Neuronal stem cell (in vitro differentiated cells): ENCODE measurements at regions not wholly inside any gene's neighbourhood (a gene's known extent, or its start where the extent isn't known, plus 50 kb on each side); places are given as distances from the start of the nearest gene placed in this dataset.
"Not testable (repeated sequence)": the region's sequence is repeated elsewhere in the genome, so short reads cannot be mapped to it uniquely, and the experiment has no call there.

Source experiments
- DNase-seq: peaks from one replicate; pipeline ENCODE4 v3.0.0-alpha.2; 2013; ENCODE audit warnings: low spot score
- H2AFZ ChIP-seq: one replicate; pipeline ENCODE4 v1.6.1; 2013; ENCODE audit warnings: mild to moderate bottlenecking, low read length, inconsistent platforms
- H2AK5ac ChIP-seq: 2 replicates; pipeline ENCODE4 v1.6.1; 2013; ENCODE audit warnings: low read depth, mild to moderate bottlenecking, inconsistent platforms, low read length, moderate library complexity, mixed read lengths
- H2BK120ac ChIP-seq: 2 replicates; pipeline ENCODE4 v1.6.1; 2013; ENCODE audit warnings: low read depth, mild to moderate bottlenecking, inconsistent platforms, low read length, moderate library complexity, mixed read lengths
- H2BK12ac ChIP-seq: one replicate; pipeline ENCODE4 v1.6.1; 2013; ENCODE audit warnings: low read length, inconsistent platforms
- H2BK15ac ChIP-seq: 2 replicates; pipeline ENCODE4 v1.6.1; 2013; ENCODE audit warnings: mild to moderate bottlenecking, low read length, inconsistent platforms, mixed read lengths
- H2BK5ac ChIP-seq: one replicate; pipeline ENCODE4 v1.6.1; 2013; ENCODE audit warnings: inconsistent platforms, mild to moderate bottlenecking, low read length, moderate library complexity
- H3K14ac ChIP-seq: one replicate; pipeline ENCODE4 v1.6.1; 2013; ENCODE audit warnings: low read length, inconsistent platforms
- H3K18ac ChIP-seq: 2 replicates; pipeline ENCODE4 v1.6.1; 2013; ENCODE audit warnings: low read length, inconsistent platforms
- H3K23ac ChIP-seq: 2 replicates; pipeline ENCODE4 v1.6.1; 2013; ENCODE audit warnings: low read depth, mild to moderate bottlenecking, mixed read lengths, low read length, inconsistent platforms; ENCODE audit not compliant: poor library complexity
- H3K27ac ChIP-seq: replicated peaks from 3 replicates; pipeline ENCODE4 v1.5.1; 2013; ENCODE audit warnings: low read length, inconsistent platforms
- H3K27me3 ChIP-seq, 3 experiments: 2 replicates each; pipeline ENCODE4 v1.6.1; 2013; ENCODE audit warnings: low read length in 3 of 3, mild to moderate bottlenecking in 2 of 3, inconsistent platforms in 1 of 3, low read depth in 1 of 3, mixed read lengths in 1 of 3, moderate library complexity in 1 of 3; ENCODE audit not compliant: control insufficient read depth in 3 of 3, insufficient read depth in 3 of 3
- H3K36me3 ChIP-seq, 2 donors: replicated peaks in 1 of 2; 2 replicates each; pipeline ENCODE4 v1.6.1; 2013; ENCODE audit warnings: low read length in 2 of 2; ENCODE audit not compliant: control insufficient read depth in 2 of 2, insufficient read depth in 2 of 2
- H3K4ac ChIP-seq: 2 replicates; pipeline ENCODE4 v1.6.1; 2013; ENCODE audit warnings: inconsistent platforms, mild to moderate bottlenecking, low read length, moderate library complexity
- H3K4me1 ChIP-seq, 2 donors: 1 replicate in 1 of 2; 2 replicates in 1 of 2; pipeline ENCODE4 v1.6.1; 2013; ENCODE audit warnings: low read length in 2 of 2, low read depth in 1 of 2; ENCODE audit not compliant: control insufficient read depth in 2 of 2, insufficient read depth in 1 of 2
- H3K4me2 ChIP-seq: one replicate; pipeline ENCODE4 v1.6.1; 2013; ENCODE audit warnings: mild to moderate bottlenecking, low read length, inconsistent platforms; ENCODE audit not compliant: insufficient read depth, poor library complexity, severe bottlenecking
- H3K4me3 ChIP-seq, 2 donors: 2 replicates each; pipeline ENCODE4 v1.5.1; 2013; ENCODE audit warnings: low read length in 2 of 2, mild to moderate bottlenecking in 2 of 2, inconsistent platforms in 1 of 2, moderate library complexity in 1 of 2
- H3K79me1 ChIP-seq: one replicate; pipeline ENCODE4 v1.6.1; 2013; ENCODE audit warnings: low read depth, mild to moderate bottlenecking, inconsistent platforms, low read length, moderate library complexity
- H3K9ac ChIP-seq: one replicate; pipeline ENCODE4 v1.6.1; 2013; ENCODE audit warnings: mild to moderate bottlenecking, low read depth, low read length, inconsistent platforms; ENCODE audit not compliant: poor library complexity
- H3K9me3 ChIP-seq, 2 donors: replicated peaks in 1 of 2; 2 replicates each; pipeline versions ENCODE3 to v1.6.1; 2013; ENCODE audit warnings: low read length in 2 of 2, mild to moderate bottlenecking in 2 of 2, inconsistent platforms in 1 of 2, low read depth in 1 of 2, mixed read lengths in 1 of 2, moderate library complexity in 1 of 2; ENCODE audit not compliant: control insufficient read depth in 2 of 2, insufficient read depth in 1 of 2
- H4K8ac ChIP-seq: one replicate; pipeline ENCODE4 v1.6.1; 2013; ENCODE audit warnings: low read depth, mild to moderate bottlenecking, inconsistent platforms, low read length, moderate library complexity
- H4K91ac ChIP-seq: one replicate; pipeline ENCODE4 v1.6.1; 2013; ENCODE audit warnings: low read length, low read depth, mild to moderate bottlenecking, inconsistent platforms; ENCODE audit not compliant: poor library complexity
- WGBS, 2 donors: extraction: QIAGEN DNeasy Blood & Tissue Kit; methylation state at CpG; one replicate each; pipeline ENCODE4 v1.1.7; 2013; ENCODE audit warnings: missing lambda C conversion rate in 2 of 2, mixed read lengths in 1 of 2; ENCODE audit not compliant: insufficient read length in 2 of 2, insufficient replicate concordance in 1 of 2; ENCODE audit errors: extremely low coverage in 2 of 2; 5-methylcytosine and 5-hydroxymethylcytosine counted together

DNA sequence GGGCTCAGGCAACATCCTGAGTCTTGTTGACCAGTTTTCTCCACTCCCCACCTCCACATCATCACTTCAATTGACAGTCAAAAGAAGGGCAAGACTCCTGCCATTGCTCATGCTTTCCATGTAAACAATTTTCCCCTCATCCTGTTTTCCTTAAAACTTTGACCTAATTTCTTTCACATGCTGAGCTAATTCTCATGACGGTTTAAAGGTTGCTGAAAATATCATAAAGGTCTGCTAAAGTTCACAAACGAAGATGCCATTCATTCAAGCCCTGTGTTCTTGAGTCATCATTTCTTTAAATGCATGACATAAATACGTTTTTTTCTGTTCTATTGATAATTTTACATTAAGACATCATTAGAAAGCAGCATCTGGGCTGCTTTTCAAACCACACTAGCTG, 353.9 kb downstream of the NKX6-1 start:
- H4K91ac ChIP-seq: no peak overlapping the region
- H3K4me1 ChIP-seq: no peaks in the 10 kb centered on the region
- DNase-seq: no peak
- H3K4me3 ChIP-seq: no peak overlapping the region
- no peak overlapping the region for H2BK15ac ChIP-seq
- no peak overlapping the region for H2BK120ac ChIP-seq
- no peak overlapping the region for H2BK12ac ChIP-seq
- H3K79me1 ChIP-seq: no peaks in the 10 kb centered on the region
- no peaks in the 10 kb centered on the region for H3K36me3 ChIP-seq
- H2AFZ ChIP-seq: no peak overlapping the region
- no CpG with 5 or more reads among the region's 3 CpGs for WGBS, 2 donors
- no peak overlapping the region for H3K23ac ChIP-seq
- H4K8ac ChIP-seq: no peak overlapping the region
- no peak overlapping the region for H3K27ac ChIP-seq
- H3K4me2 ChIP-seq: no peak overlapping the region
- peaks cover 0 to 1% of the 10 kb centered on the region in 2 donors for H3K9me3 ChIP-seq
- H3K4ac ChIP-seq: no peak overlapping the region
- no peak overlapping the region for H3K14ac ChIP-seq
- no peaks in the 10 kb centered on the region for H3K27me3 ChIP-seq
- H2BK5ac ChIP-seq: no peak overlapping the region
- H2AK5ac ChIP-seq: no peak overlapping the region
- H3K18ac ChIP-seq: no peak overlapping the region
- H3K9ac ChIP-seq: no peak overlapping the region

DNA sequence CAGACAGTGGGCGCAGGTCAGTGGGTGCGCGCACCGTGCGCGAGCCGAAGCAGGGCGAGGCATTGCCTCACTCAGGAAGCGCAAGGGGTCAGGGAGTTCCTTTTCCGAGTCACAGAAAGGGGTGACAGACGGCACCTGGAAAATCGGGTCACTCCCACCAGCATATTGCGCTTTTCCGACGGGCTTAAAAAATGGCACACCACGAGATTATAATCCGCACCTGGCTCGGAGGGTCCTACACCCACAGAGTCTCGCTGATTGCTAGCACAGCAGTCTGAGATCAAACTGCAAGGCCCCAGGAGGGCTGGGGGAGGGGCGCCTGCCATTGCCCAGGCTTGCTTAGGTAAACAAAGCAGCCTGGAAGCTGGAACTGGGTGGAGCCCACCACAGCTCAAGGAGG, 372.2 kb downstream of the NKX6-1 start:
- not testable (repeated sequence) for H3K27me3 ChIP-seq, H2AK5ac ChIP-seq, H3K27ac ChIP-seq, DNase-seq, H2BK120ac ChIP-seq, H3K14ac ChIP-seq, H3K4me2 ChIP-seq, H4K8ac ChIP-seq, H3K36me3 ChIP-seq, H2BK12ac ChIP-seq, H3K23ac ChIP-seq, H4K91ac ChIP-seq, H2BK15ac ChIP-seq, H3K4me3 ChIP-seq, H3K18ac ChIP-seq, H3K9me3 ChIP-seq, H3K4me1 ChIP-seq, H2BK5ac ChIP-seq, H3K9ac ChIP-seq, H3K79me1 ChIP-seq, H3K4ac ChIP-seq
- peak overlapping the region; percentile 74 for H2AFZ ChIP-seq
- WGBS, 2 donors: no CpG with 5 or more reads among the region's 20 CpGs

DNA sequence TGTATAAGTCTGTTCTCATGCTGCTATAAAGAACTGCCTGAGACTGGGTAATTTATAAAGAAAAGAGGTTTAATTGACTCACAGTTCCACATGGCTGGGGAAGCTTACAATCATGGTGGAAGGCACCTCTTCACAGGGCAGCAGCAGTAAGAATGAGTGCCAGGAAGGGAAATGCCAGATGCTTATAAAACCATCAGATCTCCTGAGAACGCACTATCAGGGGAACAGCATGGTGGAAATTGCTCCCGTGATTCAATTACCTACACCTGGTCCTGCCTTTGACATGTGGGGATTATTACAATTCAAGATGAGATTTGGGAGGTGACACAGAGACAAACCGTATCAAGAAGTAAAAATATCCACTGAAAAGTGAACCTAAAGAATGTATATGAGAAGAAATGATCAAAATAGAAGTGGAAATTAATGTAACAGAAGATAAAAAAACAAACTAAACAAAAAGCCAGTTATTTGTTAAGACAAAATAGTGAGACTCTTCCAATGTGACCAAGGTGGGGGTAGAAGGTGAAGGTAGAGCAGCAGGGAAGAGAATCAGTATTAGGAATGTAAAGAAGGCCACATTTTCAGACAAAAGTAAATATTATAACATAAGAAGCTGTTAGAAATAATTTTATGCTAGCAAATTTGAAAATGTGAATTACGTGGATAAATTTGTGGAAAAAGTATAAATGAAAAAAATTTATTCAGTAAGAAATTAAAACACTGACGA, 372.9 kb downstream of the NKX6-1 start:
- no peaks in the 10 kb centered on the region for H3K27me3 ChIP-seq
- H2AFZ ChIP-seq: peak overlapping the region; percentile 3
- no peak overlapping the region for H2AK5ac ChIP-seq
- H2BK5ac ChIP-seq: no peak overlapping the region
- no peaks in the 10 kb centered on the region for H3K36me3 ChIP-seq
- no peak for DNase-seq
- H2BK15ac ChIP-seq: no peak overlapping the region
- H4K91ac ChIP-seq: no peak overlapping the region
- no peak overlapping the region for H3K9ac ChIP-seq
- no peak overlapping the region for H4K8ac ChIP-seq
- H3K4me3 ChIP-seq: no peak overlapping the region
- no peak overlapping the region for H3K4ac ChIP-seq
- H2BK120ac ChIP-seq: no peak overlapping the region
- H2BK12ac ChIP-seq: no peak overlapping the region
- H3K18ac ChIP-seq: no peak overlapping the region
- H3K9me3 ChIP-seq: no peaks in the 10 kb centered on the region
- H3K27ac ChIP-seq: no peak overlapping the region
- H3K23ac ChIP-seq: no peak overlapping the region
- H3K4me2 ChIP-seq: no peak overlapping the region
- H3K4me1 ChIP-seq: no peaks in the 10 kb centered on the region
- WGBS, 2 donors: 100% methylated on average over 1 of the region's 5 CpGs; no CpG with 5 or more reads in 1 of the 2 donors
- no peaks in the 10 kb centered on the region for H3K79me1 ChIP-seq
- H3K14ac ChIP-seq: no peak overlapping the region

DNA sequence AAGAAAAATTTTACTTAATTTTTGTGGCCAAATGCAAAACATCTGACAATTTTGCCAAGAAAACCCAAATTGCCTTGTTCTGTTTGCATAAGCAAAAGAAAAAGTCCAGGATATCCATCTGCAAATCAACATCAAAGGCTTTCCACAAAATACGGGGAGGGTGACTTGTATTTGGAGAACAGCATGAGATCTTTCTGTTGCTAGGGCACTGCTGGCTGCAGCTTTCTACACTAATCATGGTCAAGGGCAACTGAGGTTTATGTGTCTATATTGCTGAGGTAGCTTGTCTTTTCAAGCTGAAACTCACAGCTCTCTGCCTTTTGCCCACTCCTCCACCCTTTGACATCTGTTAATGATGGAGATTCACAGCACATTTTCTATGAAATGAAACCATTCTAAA, 389.1 kb downstream of the NKX6-1 start:
- Histone ChIP-seq H3K14ac (no peak overlapping the region), H2BK5ac (no peak overlapping the region), H3K27me3 (peaks cover 0 to 4% (median 0%) of the 10 kb centered on the region in 3 experiments), H3K4ac (no peak overlapping the region), H2BK12ac (no peak overlapping the region), H3K18ac (no peak overlapping the region), H3K9me3 (no peaks in the 10 kb centered on the region), H3K79me1 (no peaks in the 10 kb centered on the region), H3K36me3 (no peaks in the 10 kb centered on the region), H3K9ac (no peak overlapping the region), H2AK5ac (no peak overlapping the region), H2AFZ (no peak overlapping the region), H3K27ac (no peak overlapping the region), H3K23ac (no peak overlapping the region), H3K4me2 (no peak overlapping the region), H2BK15ac (no peak overlapping the region), H2BK120ac (no peak overlapping the region), H4K8ac (no peak overlapping the region), H3K4me1 (peaks cover 0 to 2% of the 10 kb centered on the region in 2 donors), H3K4me3 (no peak overlapping the region), H4K91ac (no peak overlapping the region)
- no peak for DNase-seq
- WGBS, 2 donors: no CpG with 5 or more reads among the region's 1 CpG
